Hematopoietic multipotent progenitor cell treated with erythropoietin and hydrocortisone succinate and interleukin-3 and kit ligand, for 17 days (in vitro differentiated cells): ENCODE measurements at regions not wholly inside any gene's neighbourhood (a gene's known extent, or its start where the extent isn't known, plus 50 kb on each side); places are given as distances from the start of the nearest gene placed in this dataset.

Source experiments
- DNase-seq: peaks from one replicate; pipeline ENCODE4 v3.0.0-alpha.2; 2015; ENCODE audit warnings: low spot score

- no peak for DNase-seq
Measured at GRCh38 chr1:101317590-101317989, 80.8 kb downstream of the S1PR1 start.

- DNase-seq = no peak
Measured at GRCh38 chr1:101323535-101323934, 86.7 kb downstream of the S1PR1 start.

- no peak for DNase-seq
Measured at GRCh38 chr1:101325144-101325543, 88.3 kb downstream of the S1PR1 start.

GRCh38 chr1:101330427-101331130 is 93.8 kb downstream of the S1PR1 start:
- DNase-seq = no peak

- DNase-seq = no peak
Measured at GRCh38 chr1:101331794-101332193, 95.0 kb downstream of the S1PR1 start.

- DNase-seq = no peak
Measured at GRCh38 chr1:101332633-101333032, 95.8 kb downstream of the S1PR1 start.

GRCh38 chr1:101333186-101333585 is 96.4 kb downstream of the S1PR1 start:
- DNase-seq = no peak

GRCh38 chr1:101337968-101338367 is 101.1 kb downstream of the S1PR1 start:
- DNase-seq = no peak

- no peak for DNase-seq
Measured at GRCh38 chr1:101338714-101339430, 102.1 kb downstream of the S1PR1 start.

- DNase-seq = no peak
Measured at GRCh38 chr1:101344745-101345144, 107.9 kb downstream of the S1PR1 start.

GRCh38 chr1:101346419-101346818 is 109.6 kb downstream of the S1PR1 start:
- no peak for DNase-seq

- no peak for DNase-seq
Measured at GRCh38 chr1:101356013-101356412, 119.2 kb downstream of the S1PR1 start.

GRCh38 chr1:101356604-101357443 is 120.0 kb downstream of the S1PR1 start:
- no peak for DNase-seq

- peak; percentile 75 for DNase-seq
Measured at GRCh38 chr1:101357444-101357986, 120.7 kb downstream of the S1PR1 start.

GRCh38 chr1:101360506-101360905 is 123.7 kb downstream of the S1PR1 start:
- DNase-seq = no peak

- DNase-seq = no peak
Measured at GRCh38 chr1:101363891-101364318, 127.1 kb downstream of the S1PR1 start.

- DNase-seq = no peak
Measured at GRCh38 chr1:101364370-101365120, 127.7 kb downstream of the S1PR1 start.

- no peak for DNase-seq
Measured at GRCh38 chr1:101365186-101365585, 128.4 kb downstream of the S1PR1 start.

- no peak for DNase-seq
Measured at GRCh38 chr1:101365878-101366277, 129.1 kb downstream of the S1PR1 start.

- no peak for DNase-seq
Measured at GRCh38 chr1:101366513-101367215, 129.8 kb downstream of the S1PR1 start.

- DNase-seq = no peak
Measured at GRCh38 chr1:101367630-101368029, 130.8 kb downstream of the S1PR1 start.
